ENCODE measurements at regions not wholly inside any gene's neighbourhood (a gene's known extent, or its start where the extent isn't known, plus 50 kb on each side); places are given as distances from the start of the nearest gene placed in this dataset.

DNA sequence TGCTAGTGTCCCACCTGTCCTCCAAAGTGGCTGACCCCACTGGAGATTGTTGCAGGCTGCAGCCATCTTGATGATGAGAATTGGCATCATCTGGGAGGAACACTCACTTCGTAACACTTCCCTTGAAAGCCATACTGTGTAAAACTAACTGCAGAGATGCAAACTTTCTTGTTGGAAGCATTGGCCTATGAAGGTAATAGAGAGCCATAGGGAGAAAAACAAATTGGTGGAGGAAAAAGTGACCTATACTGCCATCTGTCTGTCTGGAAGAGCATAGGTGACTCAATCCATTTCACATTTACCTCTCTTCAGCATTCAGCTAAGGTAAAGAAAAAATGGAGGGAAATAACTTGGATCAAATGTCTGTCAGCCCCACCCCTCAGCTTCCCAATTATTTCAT is 473.4 kb downstream of the NTRK2 start:
- TF ChIP-seq, protein P1, sequence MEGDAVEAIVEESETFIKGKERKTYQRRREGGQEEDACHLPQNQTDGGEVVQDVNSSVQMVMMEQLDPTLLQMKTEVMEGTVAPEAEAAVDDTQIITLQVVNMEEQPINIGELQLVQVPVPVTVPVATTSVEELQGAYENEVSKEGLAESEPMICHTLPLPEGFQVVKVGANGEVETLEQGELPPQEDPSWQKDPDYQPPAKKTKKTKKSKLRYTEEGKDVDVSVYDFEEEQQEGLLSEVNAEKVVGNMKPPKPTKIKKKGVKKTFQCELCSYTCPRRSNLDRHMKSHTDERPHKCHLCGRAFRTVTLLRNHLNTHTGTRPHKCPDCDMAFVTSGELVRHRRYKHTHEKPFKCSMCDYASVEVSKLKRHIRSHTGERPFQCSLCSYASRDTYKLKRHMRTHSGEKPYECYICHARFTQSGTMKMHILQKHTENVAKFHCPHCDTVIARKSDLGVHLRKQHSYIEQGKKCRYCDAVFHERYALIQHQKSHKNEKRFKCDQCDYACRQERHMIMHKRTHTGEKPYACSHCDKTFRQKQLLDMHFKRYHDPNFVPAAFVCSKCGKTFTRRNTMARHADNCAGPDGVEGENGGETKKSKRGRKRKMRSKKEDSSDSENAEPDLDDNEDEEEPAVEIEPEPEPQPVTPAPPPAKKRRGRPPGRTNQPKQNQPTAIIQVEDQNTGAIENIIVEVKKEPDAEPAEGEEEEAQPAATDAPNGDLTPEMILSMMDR (IDR thresholded peaks at IDR 0.05): peak; percentile 18
- TF ChIP-seq EZH2 (IDR thresholded peaks at IDR 0.05; ENCODE audit: borderline replicate concordance, insufficient read depth, low read depth, low read length, poor library complexity, severe bottlenecking): no peak

All from B cell (primary cell).